K562 (cell line): ENCODE measurements at regions not wholly inside any gene's neighbourhood (a gene's known extent, or its start where the extent isn't known, plus 50 kb on each side); places are given as distances from the start of the nearest gene placed in this dataset.
A peak's percentile ranks its signal among the peaks of the same experiment; 100 is the strongest.

Experiments
- ATAC-seq: fragments of 200-7000 bp; cut with Tn5 transposase; 3 replicates; pipeline ENCODE4 v1.9.1; 2020; ENCODE audit warnings: moderate library complexity
- BruUV-seq: library from RNA; stranded (reverse); fragments of 400-500 nt; replicated peaks from 2 replicates; lab custom pipeline; 2021; lab: Mats Ljungman, UMichigan
- CTCF ChIA-PET: fragments of 300-600 bp; formaldehyde crosslinking; extraction: SDS; loops from one replicate; lab custom pipeline; 2021; ENCODE audit warnings: low intra/inter-chr PET ratio; lab: Yijun Ruan, JAX
- POLR2A ChIA-PET: fragments of 300-600, 350-650 bp; sonication (Branson Sonifier 250); formaldehyde crosslinking; extraction: SDS; loops from one replicate; lab custom pipeline; 2021; ENCODE audit warnings: antibody characterized with exemption, inconsistent platforms; lab: Yijun Ruan, JAX
- DNase-seq, 4 experiments: peaks; one replicate each; pipeline versions ENCODE4 v3.0.0 to v3.0.0-alpha.2; 2011 to 2018; ENCODE audit warnings: low spot score in 3 of 4, mixed read lengths in 3 of 4; ENCODE audit errors: extremely low read depth in 1 of 4
- FAIRE-seq: peaks from 2 replicates; lab custom pipeline; 2011; peaks lifted over from hg19 to GRCh38; lab: Jason Lieb, UNC
- H2AFZ ChIP-seq: 2 replicates; pipeline ENCODE4 v1.6.0; 2011; ENCODE audit warnings: low read depth, low read length, control low read depth, inconsistent platforms
- H3K27ac ChIP-seq: fragments of 200-600 bp; 3 replicates; pipeline ENCODE4 v1.8.0; 2011; ENCODE audit warnings: low read depth, mild to moderate bottlenecking, control low read depth, inconsistent platforms, low read length, moderate library complexity, mixed read lengths; ENCODE audit errors: extremely low read depth
- H3K27me3 ChIP-seq, 2 experiments: fragments of 300-600 bp in 1 of 2; 2 replicates in 1 of 2; 3 replicates in 1 of 2; pipeline versions ENCODE4 v1.6.0 to v1.8.0; 2011; ENCODE audit warnings: inconsistent platforms in 2 of 2, low read length in 2 of 2, mild to moderate bottlenecking in 1 of 2, mixed read lengths in 1 of 2, moderate library complexity in 1 of 2; ENCODE audit not compliant: control insufficient read depth in 2 of 2, insufficient read depth in 2 of 2
- H3K36me3 ChIP-seq: fragments of 300-600 bp; 3 replicates; pipeline ENCODE4 v1.8.0; 2011; ENCODE audit warnings: mild to moderate bottlenecking, low read length, inconsistent platforms; ENCODE audit not compliant: control insufficient read depth, insufficient read depth
- H3K4me1 ChIP-seq, 2 experiments: fragments of 200-600 bp in 1 of 2; replicated peaks in 1 of 2; 2 replicates in 1 of 2; 3 replicates in 1 of 2; pipeline versions ENCODE4 v1.5.1 to v1.8.0; 2011; ENCODE audit warnings: inconsistent platforms in 2 of 2, low read length in 2 of 2, mild to moderate bottlenecking in 1 of 2, mixed read lengths in 1 of 2, moderate library complexity in 1 of 2; ENCODE audit not compliant: control insufficient read depth in 2 of 2, insufficient read depth in 2 of 2
- H3K4me2 ChIP-seq: 2 replicates; pipeline ENCODE4 v1.6.1; 2011; ENCODE audit warnings: low read length, control low read depth, inconsistent platforms, mixed read lengths; ENCODE audit not compliant: insufficient read depth
- H3K4me3 ChIP-seq: fragments of 200-600 bp; sonication (generic), shearing (Covaris generic); 2 replicates; pipeline ENCODE4 v1.5.1; 2016; ENCODE audit warnings: control low read depth, inconsistent platforms
- H3K79me2 ChIP-seq: fragments of 200-600 bp; 3 replicates; pipeline ENCODE4 v1.8.0; 2011; ENCODE audit warnings: low read length, inconsistent platforms; ENCODE audit not compliant: control insufficient read depth, insufficient read depth
- H3K9ac ChIP-seq, 2 experiments: 2 replicates each; pipeline versions ENCODE4 v1.6.0 to v1.6.1; 2011; ENCODE audit warnings: low read depth in 2 of 2, low read length in 2 of 2, control low read depth in 1 of 2, inconsistent platforms in 1 of 2, mild to moderate bottlenecking in 1 of 2, mixed read lengths in 1 of 2; ENCODE audit not compliant: insufficient read depth in 1 of 2
- H3K9me1 ChIP-seq: one replicate; pipeline ENCODE4 v1.6.0; 2011; ENCODE audit warnings: inconsistent platforms, mild to moderate bottlenecking, low read length, moderate library complexity; ENCODE audit not compliant: control insufficient read depth, insufficient read depth
- H3K9me3 ChIP-seq: replicated peaks from 2 replicates; pipeline ENCODE4 v1.5.1; 2011; ENCODE audit warnings: low read depth, low read length, inconsistent platforms; ENCODE audit not compliant: control insufficient read depth, insufficient read depth
- H4K20me1 ChIP-seq: replicated peaks from 2 replicates; pipeline ENCODE4 v1.6.1; 2011; ENCODE audit warnings: low read length, inconsistent platforms, mixed read lengths; ENCODE audit not compliant: control insufficient read depth, insufficient read depth
- CEBPB ChIP-seq: fragments of 450-650 bp; IDR thresholded peaks from 2 replicates; pipeline ENCODE4 v1.6.1; 2016; ENCODE audit warnings: missing genetic modification characterization, missing compliant biosample characterization
- CEBPG ChIP-seq, 3 experiments: fragments of 200-800 bp in 1 of 3; sonication (Bioruptor generic) in 1 of 3; sonication (generic) in 1 of 3; formaldehyde crosslinking in 1 of 3; IDR thresholded peaks in 2 of 3; conservative IDR thresholded peaks in 1 of 3; 2 replicates each; pipeline versions ENCODE4 v1.6.1 to v1.8.0; 2016 to 2022; ENCODE audit warnings: missing compliant biosample characterization in 2 of 3, missing genetic modification characterization in 2 of 3, mild to moderate bottlenecking in 1 of 3, missing genetic modification reagents in 1 of 3
- SMC3 ChIP-seq: conservative IDR thresholded peaks from 2 replicates; pipeline ENCODE4 v1.6.1; 2011; ENCODE audit warnings: low read depth, low read length, improper control_type of control experiment; ENCODE audit not compliant: insufficient read depth
- ZBTB1 ChIP-seq: sonication (generic); formaldehyde crosslinking; IDR thresholded peaks from 2 replicates; pipeline ENCODE4 v1.8.1; 2023; ENCODE audit warnings: missing genetic modification reagents, low read depth, mild to moderate bottlenecking, borderline replicate concordance
- WGBS: fragments of 100-300 bp; shearing (Covaris generic); methylation state at CpG from one replicate; pipeline ENCODE4 v1.1.6; 2016; ENCODE audit warnings: low coverage, mixed read lengths; ENCODE audit not compliant: insufficient coverage; ENCODE audit errors: missing lambda C conversion rate; 5-methylcytosine and 5-hydroxymethylcytosine counted together
- in situ Hi-C: fragments of 300-500 bp; cut with MboI; formaldehyde crosslinking; loops from 4 replicates; pipeline ENCODE4 v1.15.0; 2018; ENCODE audit warnings: inconsistent platforms, mixed read lengths
- intact Hi-C: fragments of 100-400 bp; cut with micrococcal nuclease; formaldehyde crosslinking; loops from 2 replicates; pipeline ENCODE4 v1.14.2; 2022
- TF ChIP-seq, protein P1 (sequence below): fragments of 450-650 bp; IDR thresholded peaks from 2 replicates; pipeline ENCODE4 v1.6.1; 2016; ENCODE audit warnings: mild to moderate bottlenecking, moderate library complexity
- TF ChIP-seq, protein P2 (sequence below), 2 experiments: fragments of 450-650 bp in 1 of 2; sonication (generic) in 1 of 2; formaldehyde crosslinking in 1 of 2; IDR thresholded peaks in 1 of 2; conservative IDR thresholded peaks in 1 of 2; 2 replicates each; pipeline versions ENCODE4 v1.6.1 to v1.8.1; 2016 to 2023; ENCODE audit warnings: mild to moderate bottlenecking in 2 of 2, moderate library complexity in 2 of 2, inconsistent platforms in 1 of 2, missing genetic modification reagents in 1 of 2

DNA sequence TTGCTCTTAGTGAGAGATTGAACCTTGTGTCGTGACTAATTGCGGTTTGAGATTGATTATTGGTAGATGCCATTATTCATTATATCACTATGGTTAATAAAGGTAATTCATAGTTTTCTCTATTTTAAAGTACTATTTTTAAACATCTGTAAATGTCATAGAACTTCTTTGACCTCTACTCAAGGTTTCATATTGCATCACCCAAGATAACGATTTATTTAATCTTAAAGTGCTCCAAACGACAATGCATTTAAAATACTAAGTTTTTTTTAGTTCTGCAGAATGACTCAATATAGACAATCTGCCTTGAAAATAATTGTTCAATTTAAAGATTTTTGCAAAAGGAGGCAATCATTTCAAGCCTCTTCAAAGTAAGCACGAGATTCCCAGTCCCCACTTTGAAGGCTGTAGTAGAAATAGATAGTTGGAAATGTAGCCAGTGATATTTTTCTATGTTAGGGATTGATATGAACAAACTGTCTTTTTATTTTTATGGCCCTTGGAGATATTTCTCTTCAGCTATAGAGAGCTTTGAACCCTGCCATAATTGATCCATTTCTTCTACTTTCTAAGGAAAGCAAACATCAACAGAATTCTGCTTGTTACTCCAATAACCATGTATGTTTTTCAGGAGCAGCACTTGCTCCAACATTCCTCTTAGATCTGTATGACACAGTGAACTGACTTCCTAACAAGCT lies 114.2 kb upstream of the PALMD start:
- WGBS = 50% methylated on average over 5 of the region's 5 CpGs
- in situ Hi-C loops = no loop called here
- Histone ChIP-seq H4K20me1 (no peaks in the 10 kb centered on the region), H3K79me2 (no peaks in the 10 kb centered on the region), H3K27me3 (no peaks in the 10 kb centered on the region), H3K9me1 (no peaks in the 10 kb centered on the region), H3K9me3 (no peaks in the 10 kb centered on the region), H3K9ac (no peak overlapping the region), H3K4me2 (no peak overlapping the region), H3K27ac (no peak overlapping the region), H3K4me3 (no peak overlapping the region)
- intact Hi-C loops = loop anchor here (5.0 to 10.0 kb wide), 2 partner anchors 116 to 173 kb away; partner anchors contain the start of gene PALMD
- CTCF ChIA-PET = no interaction called here
- no peak for ATAC-seq
- TF ChIP-seq CEBPG (CRISPR knock-in tag; IDR thresholded peaks at IDR 0.05) = no peak
- TF ChIP-seq CEBPG (tag; conservative IDR thresholded peaks at IDR 0.05 in 1 of 2, IDR thresholded peaks at IDR 0.05 in 1 of 2) = peak; percentile 72 to 79
- TF ChIP-seq SMC3 = no peak
- TF ChIP-seq CEBPB (tag) = peak; percentile 62
- TF ChIP-seq, protein P1, sequence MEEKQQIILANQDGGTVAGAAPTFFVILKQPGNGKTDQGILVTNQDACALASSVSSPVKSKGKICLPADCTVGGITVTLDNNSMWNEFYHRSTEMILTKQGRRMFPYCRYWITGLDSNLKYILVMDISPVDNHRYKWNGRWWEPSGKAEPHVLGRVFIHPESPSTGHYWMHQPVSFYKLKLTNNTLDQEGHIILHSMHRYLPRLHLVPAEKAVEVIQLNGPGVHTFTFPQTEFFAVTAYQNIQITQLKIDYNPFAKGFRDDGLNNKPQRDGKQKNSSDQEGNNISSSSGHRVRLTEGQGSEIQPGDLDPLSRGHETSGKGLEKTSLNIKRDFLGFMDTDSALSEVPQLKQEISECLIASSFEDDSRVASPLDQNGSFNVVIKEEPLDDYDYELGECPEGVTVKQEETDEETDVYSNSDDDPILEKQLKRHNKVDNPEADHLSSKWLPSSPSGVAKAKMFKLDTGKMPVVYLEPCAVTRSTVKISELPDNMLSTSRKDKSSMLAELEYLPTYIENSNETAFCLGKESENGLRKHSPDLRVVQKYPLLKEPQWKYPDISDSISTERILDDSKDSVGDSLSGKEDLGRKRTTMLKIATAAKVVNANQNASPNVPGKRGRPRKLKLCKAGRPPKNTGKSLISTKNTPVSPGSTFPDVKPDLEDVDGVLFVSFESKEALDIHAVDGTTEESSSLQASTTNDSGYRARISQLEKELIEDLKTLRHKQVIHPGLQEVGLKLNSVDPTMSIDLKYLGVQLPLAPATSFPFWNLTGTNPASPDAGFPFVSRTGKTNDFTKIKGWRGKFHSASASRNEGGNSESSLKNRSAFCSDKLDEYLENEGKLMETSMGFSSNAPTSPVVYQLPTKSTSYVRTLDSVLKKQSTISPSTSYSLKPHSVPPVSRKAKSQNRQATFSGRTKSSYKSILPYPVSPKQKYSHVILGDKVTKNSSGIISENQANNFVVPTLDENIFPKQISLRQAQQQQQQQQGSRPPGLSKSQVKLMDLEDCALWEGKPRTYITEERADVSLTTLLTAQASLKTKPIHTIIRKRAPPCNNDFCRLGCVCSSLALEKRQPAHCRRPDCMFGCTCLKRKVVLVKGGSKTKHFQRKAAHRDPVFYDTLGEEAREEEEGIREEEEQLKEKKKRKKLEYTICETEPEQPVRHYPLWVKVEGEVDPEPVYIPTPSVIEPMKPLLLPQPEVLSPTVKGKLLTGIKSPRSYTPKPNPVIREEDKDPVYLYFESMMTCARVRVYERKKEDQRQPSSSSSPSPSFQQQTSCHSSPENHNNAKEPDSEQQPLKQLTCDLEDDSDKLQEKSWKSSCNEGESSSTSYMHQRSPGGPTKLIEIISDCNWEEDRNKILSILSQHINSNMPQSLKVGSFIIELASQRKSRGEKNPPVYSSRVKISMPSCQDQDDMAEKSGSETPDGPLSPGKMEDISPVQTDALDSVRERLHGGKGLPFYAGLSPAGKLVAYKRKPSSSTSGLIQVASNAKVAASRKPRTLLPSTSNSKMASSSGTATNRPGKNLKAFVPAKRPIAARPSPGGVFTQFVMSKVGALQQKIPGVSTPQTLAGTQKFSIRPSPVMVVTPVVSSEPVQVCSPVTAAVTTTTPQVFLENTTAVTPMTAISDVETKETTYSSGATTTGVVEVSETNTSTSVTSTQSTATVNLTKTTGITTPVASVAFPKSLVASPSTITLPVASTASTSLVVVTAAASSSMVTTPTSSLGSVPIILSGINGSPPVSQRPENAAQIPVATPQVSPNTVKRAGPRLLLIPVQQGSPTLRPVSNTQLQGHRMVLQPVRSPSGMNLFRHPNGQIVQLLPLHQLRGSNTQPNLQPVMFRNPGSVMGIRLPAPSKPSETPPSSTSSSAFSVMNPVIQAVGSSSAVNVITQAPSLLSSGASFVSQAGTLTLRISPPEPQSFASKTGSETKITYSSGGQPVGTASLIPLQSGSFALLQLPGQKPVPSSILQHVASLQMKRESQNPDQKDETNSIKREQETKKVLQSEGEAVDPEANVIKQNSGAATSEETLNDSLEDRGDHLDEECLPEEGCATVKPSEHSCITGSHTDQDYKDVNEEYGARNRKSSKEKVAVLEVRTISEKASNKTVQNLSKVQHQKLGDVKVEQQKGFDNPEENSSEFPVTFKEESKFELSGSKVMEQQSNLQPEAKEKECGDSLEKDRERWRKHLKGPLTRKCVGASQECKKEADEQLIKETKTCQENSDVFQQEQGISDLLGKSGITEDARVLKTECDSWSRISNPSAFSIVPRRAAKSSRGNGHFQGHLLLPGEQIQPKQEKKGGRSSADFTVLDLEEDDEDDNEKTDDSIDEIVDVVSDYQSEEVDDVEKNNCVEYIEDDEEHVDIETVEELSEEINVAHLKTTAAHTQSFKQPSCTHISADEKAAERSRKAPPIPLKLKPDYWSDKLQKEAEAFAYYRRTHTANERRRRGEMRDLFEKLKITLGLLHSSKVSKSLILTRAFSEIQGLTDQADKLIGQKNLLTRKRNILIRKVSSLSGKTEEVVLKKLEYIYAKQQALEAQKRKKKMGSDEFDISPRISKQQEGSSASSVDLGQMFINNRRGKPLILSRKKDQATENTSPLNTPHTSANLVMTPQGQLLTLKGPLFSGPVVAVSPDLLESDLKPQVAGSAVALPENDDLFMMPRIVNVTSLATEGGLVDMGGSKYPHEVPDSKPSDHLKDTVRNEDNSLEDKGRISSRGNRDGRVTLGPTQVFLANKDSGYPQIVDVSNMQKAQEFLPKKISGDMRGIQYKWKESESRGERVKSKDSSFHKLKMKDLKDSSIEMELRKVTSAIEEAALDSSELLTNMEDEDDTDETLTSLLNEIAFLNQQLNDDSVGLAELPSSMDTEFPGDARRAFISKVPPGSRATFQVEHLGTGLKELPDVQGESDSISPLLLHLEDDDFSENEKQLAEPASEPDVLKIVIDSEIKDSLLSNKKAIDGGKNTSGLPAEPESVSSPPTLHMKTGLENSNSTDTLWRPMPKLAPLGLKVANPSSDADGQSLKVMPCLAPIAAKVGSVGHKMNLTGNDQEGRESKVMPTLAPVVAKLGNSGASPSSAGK = 0 out of 2 replicates have a peak, but pooled peaks have one; percentile 9
- TF ChIP-seq ZBTB1 = no peak
- TF ChIP-seq, protein P2, sequence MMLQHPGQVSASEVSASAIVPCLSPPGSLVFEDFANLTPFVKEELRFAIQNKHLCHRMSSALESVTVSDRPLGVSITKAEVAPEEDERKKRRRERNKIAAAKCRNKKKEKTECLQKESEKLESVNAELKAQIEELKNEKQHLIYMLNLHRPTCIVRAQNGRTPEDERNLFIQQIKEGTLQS (IDR thresholded peaks at IDR 0.05) = peak; percentile 83
- TF ChIP-seq, protein P2 (CRISPR knock-in tag; conservative IDR thresholded peaks at IDR 0.05) = no peak
- TF ChIP-seq, all 486 proteins: peak for 4
- Histone ChIP-seq H3K36me3 (no peaks in the 10 kb centered on the region), H2AFZ (peak overlapping the region; percentile 35), H3K4me1 (peaks cover 0 to 9% of the 10 kb centered on the region in 2 experiments; a peak in 2 of 5 replicates)
- POLR2A ChIA-PET = no interaction called here
- no TSS peak for BruUV-seq
- DNase-seq = no peak
- no peak for FAIRE-seq
